GM18951 (cell line): ENCODE measurements at regions not wholly inside any gene's neighbourhood (a gene's known extent, or its start where the extent isn't known, plus 50 kb on each side); places are given as distances from the start of the nearest gene placed in this dataset.
"Not testable (repeated sequence)": the region's sequence is repeated elsewhere in the genome, so short reads cannot be mapped to it uniquely, and the experiment has no call there.

Experiments
- POLR2A ChIP-seq: IDR thresholded peaks from 4 replicates; pipeline ENCODE4 v1.6.1; 2011; ENCODE audit warnings: mild to moderate bottlenecking; ENCODE audit not compliant: insufficient read length, insufficient read depth; ENCODE audit errors: extremely low read depth
- in situ Hi-C: fragments of 300-500 bp; cut with MboI; formaldehyde crosslinking; loops from one replicate; pipeline ENCODE4 v1.12.0; 2022; ENCODE audit warnings: low sequenced_read_pairs, mixed read lengths, inconsistent platforms; ENCODE audit not compliant: unreplicated experiment

DNA sequence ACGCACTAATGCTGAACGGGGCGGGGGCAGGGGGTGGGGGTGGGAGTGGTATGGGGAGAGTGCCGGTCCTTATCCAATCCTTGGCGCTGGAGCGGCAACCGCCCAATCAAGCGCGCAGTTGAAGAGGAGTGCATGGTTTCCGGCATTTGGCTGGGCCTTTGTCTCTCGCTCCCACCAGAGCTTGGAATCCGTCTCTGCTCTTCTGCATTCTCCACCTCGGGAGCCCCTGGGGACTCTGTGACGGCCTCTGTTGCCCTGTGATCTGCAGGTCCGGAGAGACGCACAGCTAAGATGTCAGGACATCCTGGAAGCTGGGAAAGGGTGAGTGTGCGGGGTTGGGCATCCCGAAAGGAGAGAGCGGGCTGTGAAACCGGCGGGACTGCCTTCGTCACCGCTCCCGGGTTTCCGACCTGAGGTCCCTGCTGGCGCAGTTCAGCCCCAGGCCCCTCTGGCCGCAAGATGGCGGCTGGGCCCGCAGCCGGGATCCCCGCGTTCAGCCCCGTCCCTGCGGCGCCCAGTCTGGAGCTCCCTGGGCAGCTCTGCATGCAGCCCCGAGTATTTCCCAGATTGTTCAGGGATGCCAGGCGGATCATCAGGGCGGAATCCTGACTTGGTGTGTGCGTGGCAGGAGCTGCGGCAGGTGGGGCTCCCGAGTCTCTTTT is 53.6 kb upstream of the ZNF254 start:
- in situ Hi-C loops: no loop called here
- peak; percentile 73 for TF ChIP-seq POLR2A

DNA sequence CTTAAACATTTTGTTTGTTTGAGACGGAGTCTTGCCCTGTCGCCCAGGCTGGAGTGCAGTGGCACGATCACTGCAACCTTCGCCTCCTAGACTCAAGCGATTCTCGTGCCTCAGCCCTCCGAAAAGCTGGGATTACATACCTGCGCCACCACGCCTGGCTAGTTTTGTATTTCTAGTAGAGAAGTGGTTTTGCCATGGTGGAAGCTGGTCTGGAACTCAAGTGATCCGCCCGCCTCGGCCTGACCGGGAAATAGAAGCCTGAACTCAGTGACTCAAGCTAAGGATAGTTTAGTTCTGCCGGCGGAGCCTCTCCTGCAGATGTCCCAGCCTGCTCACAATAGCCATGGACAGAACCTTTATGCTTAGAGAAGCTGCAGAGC is 53.0 kb upstream of the ZNF254 start:
- TF ChIP-seq POLR2A: no peak
- in situ Hi-C loops: no loop called here

DNA sequence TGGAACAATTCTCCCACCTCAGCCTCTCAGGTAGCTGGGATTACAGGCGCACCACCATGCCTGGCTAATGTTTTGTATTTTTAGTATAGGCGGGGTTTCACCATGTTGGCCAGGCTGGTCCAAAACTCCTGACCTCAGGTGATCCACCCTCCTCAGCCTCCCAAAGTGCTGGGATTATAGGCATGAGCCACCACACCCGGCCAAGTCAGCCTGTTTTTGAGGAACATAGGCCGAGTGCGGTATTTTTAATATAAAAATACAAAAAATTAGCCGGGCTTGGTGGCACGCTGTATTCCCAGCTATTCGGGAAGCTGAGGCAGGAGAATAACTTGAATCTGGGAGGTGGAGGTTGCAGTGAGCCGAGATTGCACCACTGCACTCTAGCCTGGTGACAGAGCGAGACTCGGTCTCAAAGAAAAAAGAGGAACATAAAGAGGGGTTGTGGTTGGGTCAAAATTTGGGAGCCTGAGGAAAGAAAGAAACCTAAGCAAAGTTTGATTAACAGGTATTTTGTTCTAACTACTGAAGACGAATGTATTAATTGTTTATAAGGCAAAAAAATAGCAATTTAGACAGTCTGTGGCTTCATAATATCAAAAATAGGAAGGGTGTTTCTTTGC is 51.6 kb upstream of the ZNF254 start:
- in situ Hi-C loops: not testable (repeated sequence)
